ENCODE measurements at regions not wholly inside any gene's neighbourhood (a gene's known extent, or its start where the extent isn't known, plus 50 kb on each side); places are given as distances from the start of the nearest gene placed in this dataset.
"Not testable (repeated sequence)": the region's sequence is repeated elsewhere in the genome, so short reads cannot be mapped to it uniquely, and the experiment has no call there.

DNA sequence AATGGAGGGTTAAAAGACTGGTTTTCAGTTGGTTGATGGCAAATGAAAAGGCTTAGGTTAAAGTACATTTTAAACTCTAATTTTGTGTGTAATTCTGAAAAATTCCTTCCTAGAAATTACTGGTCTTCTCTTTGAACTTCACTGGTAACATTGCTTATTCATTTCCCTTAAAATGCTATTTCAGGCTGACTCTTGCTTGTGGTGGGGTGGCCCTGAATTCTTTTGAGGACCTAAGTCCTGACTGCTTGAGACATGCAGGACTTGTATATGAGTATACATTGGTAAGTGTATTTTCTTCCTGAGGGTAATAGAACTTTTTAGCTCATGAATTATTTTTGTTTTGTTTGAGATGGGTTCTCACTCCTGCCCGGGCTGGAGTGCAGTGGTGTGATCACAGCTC is 113.9 kb upstream of the VKORC1L1 start:
- not testable (repeated sequence) for TF ChIP-seq SMC3 (IDR thresholded peaks at IDR 0.05; ENCODE audit: low read depth, low read length); GATA2 (CRISPR knock-in tag; IDR thresholded peaks at IDR 0.05); TAF1 (IDR thresholded peaks at IDR 0.05; ENCODE audit: borderline replicate concordance, low read depth, low read length); EP300 (IDR thresholded peaks at IDR 0.05; ENCODE audit: borderline replicate concordance in 1 of 2, low read depth in 1 of 2, low read length in 1 of 2); GABPA (IDR thresholded peaks at IDR 0.05; ENCODE audit: low read depth); YY1 (IDR thresholded peaks at IDR 0.05; ENCODE audit: low read depth); TEAD4 (IDR thresholded peaks at IDR 0.05; ENCODE audit: borderline replicate concordance, insufficient read depth)
- TF ChIP-seq, protein P1, sequence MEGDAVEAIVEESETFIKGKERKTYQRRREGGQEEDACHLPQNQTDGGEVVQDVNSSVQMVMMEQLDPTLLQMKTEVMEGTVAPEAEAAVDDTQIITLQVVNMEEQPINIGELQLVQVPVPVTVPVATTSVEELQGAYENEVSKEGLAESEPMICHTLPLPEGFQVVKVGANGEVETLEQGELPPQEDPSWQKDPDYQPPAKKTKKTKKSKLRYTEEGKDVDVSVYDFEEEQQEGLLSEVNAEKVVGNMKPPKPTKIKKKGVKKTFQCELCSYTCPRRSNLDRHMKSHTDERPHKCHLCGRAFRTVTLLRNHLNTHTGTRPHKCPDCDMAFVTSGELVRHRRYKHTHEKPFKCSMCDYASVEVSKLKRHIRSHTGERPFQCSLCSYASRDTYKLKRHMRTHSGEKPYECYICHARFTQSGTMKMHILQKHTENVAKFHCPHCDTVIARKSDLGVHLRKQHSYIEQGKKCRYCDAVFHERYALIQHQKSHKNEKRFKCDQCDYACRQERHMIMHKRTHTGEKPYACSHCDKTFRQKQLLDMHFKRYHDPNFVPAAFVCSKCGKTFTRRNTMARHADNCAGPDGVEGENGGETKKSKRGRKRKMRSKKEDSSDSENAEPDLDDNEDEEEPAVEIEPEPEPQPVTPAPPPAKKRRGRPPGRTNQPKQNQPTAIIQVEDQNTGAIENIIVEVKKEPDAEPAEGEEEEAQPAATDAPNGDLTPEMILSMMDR (IDR thresholded peaks at IDR 0.05), result not testable (repeated sequence)
- TF ChIP-seq, protein P2, sequence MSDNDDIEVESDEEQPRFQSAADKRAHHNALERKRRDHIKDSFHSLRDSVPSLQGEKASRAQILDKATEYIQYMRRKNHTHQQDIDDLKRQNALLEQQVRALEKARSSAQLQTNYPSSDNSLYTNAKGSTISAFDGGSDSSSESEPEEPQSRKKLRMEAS (IDR thresholded peaks at IDR 0.05; ENCODE audit: low read depth), result not testable (repeated sequence)
- TF ChIP-seq, protein P3, sequence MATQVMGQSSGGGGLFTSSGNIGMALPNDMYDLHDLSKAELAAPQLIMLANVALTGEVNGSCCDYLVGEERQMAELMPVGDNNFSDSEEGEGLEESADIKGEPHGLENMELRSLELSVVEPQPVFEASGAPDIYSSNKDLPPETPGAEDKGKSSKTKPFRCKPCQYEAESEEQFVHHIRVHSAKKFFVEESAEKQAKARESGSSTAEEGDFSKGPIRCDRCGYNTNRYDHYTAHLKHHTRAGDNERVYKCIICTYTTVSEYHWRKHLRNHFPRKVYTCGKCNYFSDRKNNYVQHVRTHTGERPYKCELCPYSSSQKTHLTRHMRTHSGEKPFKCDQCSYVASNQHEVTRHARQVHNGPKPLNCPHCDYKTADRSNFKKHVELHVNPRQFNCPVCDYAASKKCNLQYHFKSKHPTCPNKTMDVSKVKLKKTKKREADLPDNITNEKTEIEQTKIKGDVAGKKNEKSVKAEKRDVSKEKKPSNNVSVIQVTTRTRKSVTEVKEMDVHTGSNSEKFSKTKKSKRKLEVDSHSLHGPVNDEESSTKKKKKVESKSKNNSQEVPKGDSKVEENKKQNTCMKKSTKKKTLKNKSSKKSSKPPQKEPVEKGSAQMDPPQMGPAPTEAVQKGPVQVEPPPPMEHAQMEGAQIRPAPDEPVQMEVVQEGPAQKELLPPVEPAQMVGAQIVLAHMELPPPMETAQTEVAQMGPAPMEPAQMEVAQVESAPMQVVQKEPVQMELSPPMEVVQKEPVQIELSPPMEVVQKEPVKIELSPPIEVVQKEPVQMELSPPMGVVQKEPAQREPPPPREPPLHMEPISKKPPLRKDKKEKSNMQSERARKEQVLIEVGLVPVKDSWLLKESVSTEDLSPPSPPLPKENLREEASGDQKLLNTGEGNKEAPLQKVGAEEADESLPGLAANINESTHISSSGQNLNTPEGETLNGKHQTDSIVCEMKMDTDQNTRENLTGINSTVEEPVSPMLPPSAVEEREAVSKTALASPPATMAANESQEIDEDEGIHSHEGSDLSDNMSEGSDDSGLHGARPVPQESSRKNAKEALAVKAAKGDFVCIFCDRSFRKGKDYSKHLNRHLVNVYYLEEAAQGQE (IDR thresholded peaks at IDR 0.05; ENCODE audit: low read depth, low read length), result not testable (repeated sequence)

All from SK-N-SH (cell line).